NOMO-1 treated with DMSO at 0.1 percent for 48 hours (cell line): ENCODE measurements at regions not wholly inside any gene's neighbourhood (a gene's known extent, or its start where the extent isn't known, plus 50 kb on each side); places are given as distances from the start of the nearest gene placed in this dataset.

ENCODE experiments used
- DNase-seq: peaks from one replicate; lab custom pipeline; 2025; ENCODE audit not compliant: unreplicated experiment; lab: John Stamatoyannopoulos, UW

DNA sequence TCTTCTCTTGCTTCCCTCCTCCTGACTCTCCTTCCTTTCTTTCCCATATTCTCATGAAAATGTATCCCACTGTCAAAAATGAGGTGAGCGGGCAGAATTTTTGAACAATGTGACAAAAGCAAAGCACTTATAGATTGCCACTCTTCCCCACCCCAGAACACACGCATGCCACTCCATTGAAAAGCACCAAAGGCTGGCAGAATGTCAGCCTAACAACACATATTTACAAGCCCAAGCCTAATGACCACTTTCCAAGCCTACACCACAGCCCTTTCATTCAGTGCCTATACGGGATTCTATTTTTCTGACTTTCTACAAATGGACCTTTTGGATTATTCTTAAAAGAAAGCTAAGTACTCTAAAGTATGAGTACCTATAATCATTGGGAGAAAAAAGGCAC is 62.9 kb upstream of the METAP2 start:
- DNase-seq = no peak

DNA sequence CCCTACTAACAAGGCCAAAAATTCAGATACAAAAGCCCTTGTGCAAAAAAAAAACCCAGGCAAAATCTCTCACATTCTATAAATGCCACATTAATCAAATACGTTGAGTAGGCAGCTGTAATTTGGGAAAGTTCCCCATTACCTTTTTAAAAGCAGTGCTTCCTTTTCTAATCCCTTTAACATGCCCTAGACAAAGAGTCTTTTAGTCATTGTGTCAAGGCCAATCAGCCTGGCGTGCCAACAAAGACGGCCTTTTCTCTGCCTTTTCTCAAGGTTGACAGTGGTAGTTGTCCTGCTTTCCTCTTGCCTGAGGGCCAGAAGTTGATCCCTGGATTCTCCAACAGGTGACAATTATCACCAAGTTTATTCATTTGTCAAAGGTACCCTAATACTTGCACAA is 62.5 kb upstream of the METAP2 start:
- DNase-seq = no peak

DNA sequence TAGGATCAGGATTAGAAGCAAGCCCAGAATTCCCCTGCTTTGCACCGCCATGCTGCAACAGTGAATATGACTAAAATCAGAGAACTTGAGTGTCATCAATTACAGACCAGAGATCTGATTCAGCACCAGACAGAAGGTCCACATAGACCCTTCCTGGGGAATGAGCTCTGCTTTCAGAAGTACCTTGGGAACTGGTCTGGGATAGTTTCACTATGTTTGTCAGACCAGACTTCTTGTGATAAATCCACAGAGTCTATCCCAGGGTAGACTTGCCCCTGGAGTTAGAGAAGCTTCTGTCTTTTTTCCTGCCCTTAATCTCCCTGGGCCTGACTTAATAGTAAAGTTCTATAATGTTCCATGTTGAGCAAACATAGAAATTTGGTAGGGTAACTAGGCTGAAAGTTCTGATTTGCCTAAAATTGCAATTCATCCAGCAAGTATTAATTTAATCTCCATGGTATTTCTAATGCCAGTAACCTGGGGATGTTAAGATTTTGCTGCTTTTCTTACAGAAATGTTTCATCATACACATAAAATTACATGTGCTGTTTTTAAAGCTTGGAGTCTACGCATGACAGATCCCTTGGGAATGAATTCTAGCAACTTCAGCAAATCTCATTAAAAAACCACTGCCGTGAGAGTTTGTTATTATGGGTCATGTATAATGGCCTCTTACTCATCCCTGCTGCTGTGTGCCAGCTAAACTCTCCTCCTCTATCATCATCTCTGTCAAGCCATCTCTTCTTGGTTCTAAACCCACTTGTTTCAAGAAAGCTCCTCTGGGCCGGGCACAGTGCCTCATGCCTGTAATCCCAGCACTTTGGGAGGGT is 61.3 kb upstream of the METAP2 start:
- DNase-seq = no peak

DNA sequence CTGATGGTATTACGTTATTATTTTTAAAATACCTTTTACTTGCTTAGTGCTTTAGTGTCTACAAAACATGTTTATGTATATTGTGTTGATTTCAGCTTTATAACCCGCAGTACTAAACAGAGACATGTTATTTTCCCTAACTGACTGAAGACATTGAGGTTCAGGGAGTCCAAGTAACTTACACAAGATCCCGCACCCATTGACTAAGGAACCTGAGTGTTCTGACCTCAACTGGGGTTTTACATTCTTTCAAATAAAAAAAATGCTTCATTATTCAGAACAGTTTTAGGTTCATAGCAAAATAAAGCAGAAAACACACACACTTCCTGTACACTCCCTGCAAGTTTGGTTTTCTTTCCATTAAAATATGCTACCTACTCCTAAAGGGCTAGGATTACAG is 60.4 kb upstream of the METAP2 start:
- no peak for DNase-seq

DNA sequence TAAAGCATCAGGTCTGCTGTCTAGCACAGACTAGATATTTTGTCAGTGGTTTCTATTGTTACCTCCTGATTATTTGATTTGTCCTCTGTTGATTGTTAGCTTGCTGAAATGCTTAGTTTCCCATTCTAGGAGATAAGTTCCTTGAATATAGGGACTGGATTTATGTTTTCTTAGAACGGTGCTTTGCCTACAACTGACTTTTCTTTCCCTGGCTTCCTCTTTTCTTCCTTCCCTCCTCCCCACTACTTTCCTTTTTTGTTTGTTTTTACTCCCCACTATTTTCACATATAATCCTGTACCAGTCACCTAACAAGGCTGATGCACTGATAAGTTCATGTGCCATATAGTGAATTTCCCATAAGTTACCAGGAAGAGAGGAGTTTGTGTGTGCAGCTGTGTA is 58.5 kb upstream of the METAP2 start:
- DNase-seq = no peak

DNA sequence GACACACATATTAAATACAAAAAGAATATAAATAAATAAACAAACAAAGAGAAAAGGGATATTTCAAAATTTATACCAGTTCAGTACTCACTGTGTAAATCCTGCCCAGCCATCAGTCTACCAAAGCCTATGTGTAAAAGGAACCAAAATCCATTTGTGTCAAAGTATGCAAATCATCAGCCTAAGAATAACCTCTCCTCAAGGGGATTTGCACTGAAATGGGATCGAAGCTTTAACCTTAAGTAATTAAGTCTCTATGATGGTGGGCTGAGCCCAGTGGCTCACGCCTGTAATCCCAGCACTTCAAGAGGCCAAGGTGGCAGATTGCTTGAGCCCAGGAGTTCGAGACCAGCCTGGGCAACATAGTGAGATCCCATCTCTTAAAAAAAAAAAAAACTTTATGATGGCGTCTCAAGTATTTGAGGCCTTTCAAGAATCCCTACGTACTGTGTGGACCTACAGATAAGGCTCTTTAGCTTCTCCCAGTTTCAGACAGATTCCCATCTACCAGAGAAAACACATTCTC is 57.8 kb upstream of the METAP2 start:
- no peak for DNase-seq

DNA sequence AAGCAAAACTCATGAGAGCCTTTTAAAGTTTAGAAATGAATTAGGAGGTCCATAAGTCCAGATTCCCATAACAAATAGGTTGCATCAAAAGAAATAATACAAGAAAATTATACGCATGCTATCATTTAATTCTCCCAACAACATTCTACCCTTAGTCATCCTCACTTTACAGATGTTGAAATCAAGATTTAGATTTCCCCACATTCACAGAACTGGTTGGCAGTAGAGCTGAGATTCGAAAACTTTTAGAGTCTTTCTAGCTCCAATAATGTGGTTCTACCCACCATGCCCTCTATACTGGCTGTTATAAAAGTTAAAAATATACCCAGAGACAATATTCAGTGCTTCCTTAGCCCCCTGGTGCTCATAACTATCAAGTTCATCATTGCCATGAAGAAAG is 56.6 kb upstream of the METAP2 start:
- DNase-seq = no peak

DNA sequence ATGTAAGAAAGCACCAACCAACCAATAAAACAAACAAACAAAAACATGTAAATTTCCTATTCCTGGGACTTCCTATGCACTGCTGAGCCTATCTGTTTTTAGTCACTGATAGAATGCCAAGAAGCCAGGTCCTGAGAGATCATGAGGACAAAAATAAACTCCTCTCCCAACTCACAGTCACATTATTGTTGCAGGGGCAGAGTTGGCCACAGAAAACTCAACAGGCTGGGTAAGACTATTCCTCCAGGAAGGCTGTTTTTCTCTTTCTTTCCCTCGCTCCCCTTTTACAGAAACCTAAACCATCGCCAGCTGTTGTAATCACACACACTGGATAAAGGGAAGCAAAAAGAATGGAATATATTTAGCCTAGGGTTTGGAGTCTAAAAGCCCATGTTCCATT is 55.8 kb upstream of the METAP2 start:
- DNase-seq = no peak
